K562 (cell line): ENCODE measurements at regions not wholly inside any gene's neighbourhood (a gene's known extent, or its start where the extent isn't known, plus 50 kb on each side); places are given as distances from the start of the nearest gene placed in this dataset.

Experiments used
- ATAC-seq: fragments of 200-7000 bp; cut with Tn5 transposase; 3 replicates; pipeline ENCODE4 v1.9.1; 2020; ENCODE audit warnings: moderate library complexity
- BruUV-seq: library from RNA; stranded (reverse); fragments of 400-500 nt; replicated peaks from 2 replicates; lab custom pipeline; 2021; lab: Mats Ljungman, UMichigan
- CTCF ChIA-PET: fragments of 300-600 bp; formaldehyde crosslinking; extraction: SDS; loops from one replicate; lab custom pipeline; 2021; ENCODE audit warnings: low intra/inter-chr PET ratio; lab: Yijun Ruan, JAX
- POLR2A ChIA-PET: fragments of 300-600, 350-650 bp; sonication (Branson Sonifier 250); formaldehyde crosslinking; extraction: SDS; loops from one replicate; lab custom pipeline; 2021; ENCODE audit warnings: antibody characterized with exemption, inconsistent platforms; lab: Yijun Ruan, JAX
- DNase-seq, 4 experiments: peaks; one replicate each; pipeline versions ENCODE4 v3.0.0 to v3.0.0-alpha.2; 2011 to 2018; ENCODE audit warnings: low spot score in 3 of 4, mixed read lengths in 3 of 4; ENCODE audit errors: extremely low read depth in 1 of 4
- FAIRE-seq: peaks from 2 replicates; lab custom pipeline; 2011; peaks lifted over from hg19 to GRCh38; lab: Jason Lieb, UNC
- H2AFZ ChIP-seq: 2 replicates; pipeline ENCODE4 v1.6.0; 2011; ENCODE audit warnings: low read depth, low read length, control low read depth, inconsistent platforms
- H3K27ac ChIP-seq: fragments of 200-600 bp; 3 replicates; pipeline ENCODE4 v1.8.0; 2011; ENCODE audit warnings: low read depth, mild to moderate bottlenecking, control low read depth, inconsistent platforms, low read length, moderate library complexity, mixed read lengths; ENCODE audit errors: extremely low read depth
- H3K27me3 ChIP-seq, 2 experiments: fragments of 300-600 bp in 1 of 2; 2 replicates in 1 of 2; 3 replicates in 1 of 2; pipeline versions ENCODE4 v1.6.0 to v1.8.0; 2011; ENCODE audit warnings: inconsistent platforms in 2 of 2, low read length in 2 of 2, mild to moderate bottlenecking in 1 of 2, mixed read lengths in 1 of 2, moderate library complexity in 1 of 2; ENCODE audit not compliant: control insufficient read depth in 2 of 2, insufficient read depth in 2 of 2
- H3K36me3 ChIP-seq: fragments of 300-600 bp; 3 replicates; pipeline ENCODE4 v1.8.0; 2011; ENCODE audit warnings: mild to moderate bottlenecking, low read length, inconsistent platforms; ENCODE audit not compliant: control insufficient read depth, insufficient read depth
- H3K4me1 ChIP-seq, 2 experiments: fragments of 200-600 bp in 1 of 2; replicated peaks in 1 of 2; 2 replicates in 1 of 2; 3 replicates in 1 of 2; pipeline versions ENCODE4 v1.5.1 to v1.8.0; 2011; ENCODE audit warnings: inconsistent platforms in 2 of 2, low read length in 2 of 2, mild to moderate bottlenecking in 1 of 2, mixed read lengths in 1 of 2, moderate library complexity in 1 of 2; ENCODE audit not compliant: control insufficient read depth in 2 of 2, insufficient read depth in 2 of 2
- H3K4me2 ChIP-seq: 2 replicates; pipeline ENCODE4 v1.6.1; 2011; ENCODE audit warnings: low read length, control low read depth, inconsistent platforms, mixed read lengths; ENCODE audit not compliant: insufficient read depth
- H3K4me3 ChIP-seq: fragments of 200-600 bp; sonication (generic), shearing (Covaris generic); 2 replicates; pipeline ENCODE4 v1.5.1; 2016; ENCODE audit warnings: control low read depth, inconsistent platforms
- H3K79me2 ChIP-seq: fragments of 200-600 bp; 3 replicates; pipeline ENCODE4 v1.8.0; 2011; ENCODE audit warnings: low read length, inconsistent platforms; ENCODE audit not compliant: control insufficient read depth, insufficient read depth
- H3K9ac ChIP-seq, 2 experiments: 2 replicates each; pipeline versions ENCODE4 v1.6.0 to v1.6.1; 2011; ENCODE audit warnings: low read depth in 2 of 2, low read length in 2 of 2, control low read depth in 1 of 2, inconsistent platforms in 1 of 2, mild to moderate bottlenecking in 1 of 2, mixed read lengths in 1 of 2; ENCODE audit not compliant: insufficient read depth in 1 of 2
- H3K9me1 ChIP-seq: one replicate; pipeline ENCODE4 v1.6.0; 2011; ENCODE audit warnings: inconsistent platforms, mild to moderate bottlenecking, low read length, moderate library complexity; ENCODE audit not compliant: control insufficient read depth, insufficient read depth
- H3K9me3 ChIP-seq: replicated peaks from 2 replicates; pipeline ENCODE4 v1.5.1; 2011; ENCODE audit warnings: low read depth, low read length, inconsistent platforms; ENCODE audit not compliant: control insufficient read depth, insufficient read depth
- H4K20me1 ChIP-seq: replicated peaks from 2 replicates; pipeline ENCODE4 v1.6.1; 2011; ENCODE audit warnings: low read length, inconsistent platforms, mixed read lengths; ENCODE audit not compliant: control insufficient read depth, insufficient read depth
- CHD2 ChIP-seq: IDR thresholded peaks from 2 replicates; pipeline ENCODE4 v1.6.1; 2011; ENCODE audit warnings: low read depth, low read length
- E2F1 ChIP-seq: sonication (generic); formaldehyde crosslinking; IDR thresholded peaks from 2 replicates; pipeline ENCODE4 v1.8.1; 2023; ENCODE audit warnings: mild to moderate bottlenecking, missing genetic modification reagents, moderate library complexity
- HCFC1 ChIP-seq: IDR thresholded peaks from 2 replicates; pipeline ENCODE4 v1.6.1; 2012; ENCODE audit warnings: low read depth, low read length, improper control_type of control experiment
- JUND ChIP-seq, 2 experiments: IDR thresholded peaks; 2 replicates in 1 of 2; 3 replicates in 1 of 2; pipeline ENCODE4 v1.6.1; 2011; ENCODE audit warnings: borderline replicate concordance in 2 of 2, low read depth in 2 of 2, low read length in 2 of 2, improper control_type of control experiment in 1 of 2, missing biosample characterization in 1 of 2, missing genetic modification characterization in 1 of 2, missing genetic modification reagents in 1 of 2
- MEIS2 ChIP-seq: fragments of 450-650 bp; IDR thresholded peaks from 2 replicates; pipeline ENCODE4 v1.6.1; 2014; ENCODE audit warnings: mild to moderate bottlenecking; ENCODE audit not compliant: partially characterized antibody
- SRSF9 ChIP-seq: fragments of 200-400 bp; formaldehyde crosslinking; IDR thresholded peaks from 2 replicates; pipeline ENCODE4 v1.6.1; 2017; ENCODE audit warnings: low read depth, low read length, borderline replicate concordance
- ZBTB34 ChIP-seq: fragments of 250-450 bp; sonication (Bioruptor Pico); IDR thresholded peaks from 2 replicates; pipeline ENCODE4 v1.8.0; 2021; ENCODE audit warnings: mild to moderate bottlenecking, moderate library complexity
- ZBTB8A ChIP-seq: fragments of 450-650 bp; IDR thresholded peaks from 2 replicates; pipeline ENCODE4 v1.6.1; 2018; ENCODE audit warnings: mild to moderate bottlenecking, moderate library complexity; ENCODE audit not compliant: partially characterized antibody
- ZZZ3 ChIP-seq: fragments of 450-650 bp; IDR thresholded peaks from 2 replicates; pipeline ENCODE4 v1.6.1; 2016; ENCODE audit warnings: antibody characterized with exemption, mild to moderate bottlenecking, moderate library complexity
- WGBS: fragments of 100-300 bp; shearing (Covaris generic); methylation state at CpG from one replicate; pipeline ENCODE4 v1.1.6; 2016; ENCODE audit warnings: low coverage, mixed read lengths; ENCODE audit not compliant: insufficient coverage; ENCODE audit errors: missing lambda C conversion rate; 5-methylcytosine and 5-hydroxymethylcytosine counted together
- in situ Hi-C: fragments of 300-500 bp; cut with MboI; formaldehyde crosslinking; loops from 4 replicates; pipeline ENCODE4 v1.15.0; 2018; ENCODE audit warnings: inconsistent platforms, mixed read lengths
- intact Hi-C: fragments of 100-400 bp; cut with micrococcal nuclease; formaldehyde crosslinking; loops from 2 replicates; pipeline ENCODE4 v1.14.2; 2022

- TF ChIP-seq E2F1 (no peak), HCFC1 (no peak), JUND (IDR thresholded peaks at IDR 0.05; ENCODE audit: borderline replicate concordance, low read depth, low read length) (peak; percentile 89), JUND (tag; IDR thresholded peaks at IDR 0.05; ENCODE audit: borderline replicate concordance, low read depth, low read length) (peak; percentile 81; the same call in 2 of the 3 replicates), CHD2 (no peak), SRSF9 (no peak), ZBTB8A (no peak), ZZZ3 (no peak), ZBTB34 (CRISPR knock-in tag) (no peak)
- TF ChIP-seq, all 486 proteins: peak for 11
Measured at GRCh38 chr5:136584474-136584873, 219.1 kb upstream of the TRPC7 start (continued).

GRCh38 chr5:136579238-136579637 lies 213.9 kb upstream of the TRPC7 start:
- ATAC-seq, result no peak
- ChIA-PET POLR2A (no interaction called here), CTCF (no interaction called here)
- no TSS peak for BruUV-seq
- H3K4me3 ChIP-seq, result no peak overlapping the region
- in situ Hi-C loops, result no loop called here
- H3K4me2 ChIP-seq, result no peak overlapping the region
- 17% methylated on average over 3 of the region's 3 CpGs for WGBS
- H3K9me3 ChIP-seq, result no peaks in the 10 kb centered on the region
- H2AFZ ChIP-seq, result no peak overlapping the region
- intact Hi-C loops, result no loop called here
- H3K27ac ChIP-seq, result no peak overlapping the region
- no peak for FAIRE-seq
- H4K20me1 ChIP-seq, result no peaks in the 10 kb centered on the region
- H3K36me3 ChIP-seq, result no peaks in the 10 kb centered on the region
- peaks cover 0 to 2% of the 10 kb centered on the region in 2 experiments; a peak in 1 of 5 replicates for H3K4me1 ChIP-seq
- DNase-seq, result no peak
- no peaks in the 10 kb centered on the region for H3K9me1 ChIP-seq
- H3K79me2 ChIP-seq, result no peaks in the 10 kb centered on the region
- no peaks in the 10 kb centered on the region for H3K27me3 ChIP-seq
- no peak overlapping the region for H3K9ac ChIP-seq
- no peak for TF ChIP-seq MEIS2
